Medulla oblongata (tissue), 1 donor: ENCODE measurements at regions not wholly inside any gene's neighbourhood (a gene's known extent, or its start where the extent isn't known, plus 50 kb on each side); places are given as distances from the start of the nearest gene placed in this dataset.

ENCODE experiments used
- DNase-seq: peaks from one replicate; pipeline ENCODE4 v3.0.0-alpha.2; 2015; ENCODE audit errors: extremely low spot score

GRCh38 chr9:11902610-11903009 is 790.6 kb upstream of the TYRP1 start:
- no peak for DNase-seq

- DNase-seq = no peak
Measured at GRCh38 chr9:11915699-11916098, 777.5 kb upstream of the TYRP1 start.

GRCh38 chr9:11928871-11929321 is 764.3 kb upstream of the TYRP1 start:
- no peak for DNase-seq

GRCh38 chr9:11931109-11931508 is 762.1 kb upstream of the TYRP1 start:
- no peak for DNase-seq

GRCh38 chr9:11931751-11932150 is 761.4 kb upstream of the TYRP1 start:
- no peak for DNase-seq

DNA sequence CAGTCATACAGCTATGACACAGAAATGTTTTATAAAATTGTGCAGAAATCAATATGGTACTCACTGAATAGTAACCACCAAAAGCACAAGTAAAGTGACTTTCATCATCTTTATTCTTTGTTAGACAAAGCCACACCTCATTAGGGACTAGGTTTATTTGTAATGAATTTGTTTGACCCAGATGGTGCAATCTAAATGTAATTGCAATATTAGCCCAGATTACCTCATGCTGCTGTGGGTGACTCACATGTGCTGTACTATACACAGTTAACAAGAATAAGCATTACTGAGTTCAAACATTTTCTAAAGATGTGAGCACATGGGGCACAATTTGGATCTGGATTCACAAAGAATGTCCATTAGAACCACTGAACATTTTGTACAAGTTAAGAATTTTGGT is 759.3 kb upstream of the TYRP1 start:
- no peak for DNase-seq

GRCh38 chr9:11946531-11946930 is 746.7 kb upstream of the TYRP1 start:
- no peak for DNase-seq

- DNase-seq = no peak
Measured at GRCh38 chr9:11962327-11962726, 730.9 kb upstream of the TYRP1 start.

DNA sequence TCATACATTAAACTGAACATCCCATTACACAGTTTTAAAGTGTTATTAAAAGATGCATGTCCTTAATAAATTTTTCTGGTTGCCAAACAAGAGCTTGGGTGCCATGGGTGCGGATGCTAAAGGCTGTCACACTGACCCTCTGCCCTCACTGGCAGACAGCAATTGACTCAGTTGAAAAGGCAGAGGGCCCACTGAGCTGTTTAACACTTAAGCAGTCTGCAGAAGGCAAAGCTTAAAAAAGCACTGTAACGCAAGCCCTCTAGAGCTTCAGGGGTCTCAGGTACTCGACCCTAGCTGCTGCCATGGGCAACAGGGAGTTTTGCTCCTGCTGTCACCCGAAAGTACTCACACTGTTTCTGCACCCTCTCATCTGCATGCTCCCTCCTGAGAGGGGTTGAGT is 726.4 kb upstream of the TYRP1 start:
- no peak for DNase-seq

DNA sequence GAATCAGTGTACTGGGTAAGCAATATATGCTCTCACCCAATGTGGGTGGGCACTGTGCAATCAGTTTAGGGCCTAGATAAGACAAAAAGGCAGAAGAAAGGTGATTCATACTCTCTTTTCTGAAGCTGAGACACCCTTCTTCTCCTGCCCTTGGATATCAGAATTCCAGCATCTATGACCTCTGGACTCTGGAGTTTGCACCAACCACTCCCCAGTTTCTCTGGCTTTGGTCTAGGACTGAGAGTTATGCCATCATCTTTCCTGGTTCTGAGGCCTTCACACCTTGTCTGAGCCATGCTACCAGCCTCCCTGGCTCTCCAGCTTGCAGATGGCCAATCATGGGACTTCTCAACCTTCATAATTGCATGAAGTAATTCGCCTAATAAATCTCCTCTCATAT is 724.6 kb upstream of the TYRP1 start:
- DNase-seq = no peak

GRCh38 chr9:11973011-11973410 is 720.2 kb upstream of the TYRP1 start:
- DNase-seq = no peak

GRCh38 chr9:11973511-11973910 is 719.7 kb upstream of the TYRP1 start:
- no peak for DNase-seq

DNA sequence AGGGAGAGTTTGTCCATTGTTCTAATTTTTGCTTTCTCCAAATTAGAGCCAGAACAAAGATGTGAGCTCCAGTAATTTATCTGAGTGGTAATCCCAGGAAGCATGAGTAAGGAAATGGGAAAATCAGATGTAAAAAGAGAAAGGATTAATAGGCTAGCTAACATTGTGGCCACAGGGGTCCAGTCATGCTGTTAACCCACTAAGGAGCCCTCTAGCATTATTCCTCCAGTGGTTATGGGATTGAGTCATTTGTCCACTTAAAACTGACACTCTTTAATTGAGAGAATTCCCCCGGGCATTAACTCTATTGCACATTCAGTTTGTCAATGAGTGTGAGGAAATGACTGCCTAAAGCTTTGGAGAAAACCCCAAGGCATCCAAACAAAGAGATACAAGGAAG is 700.3 kb upstream of the TYRP1 start:
- no peak for DNase-seq

GRCh38 chr9:12014488-12014887 is 678.7 kb upstream of the TYRP1 start:
- no peak for DNase-seq

- no peak for DNase-seq
Measured at GRCh38 chr9:12054235-12054634, 639.0 kb upstream of the TYRP1 start.

GRCh38 chr9:12056874-12057273 is 636.3 kb upstream of the TYRP1 start:
- DNase-seq = no peak

DNA sequence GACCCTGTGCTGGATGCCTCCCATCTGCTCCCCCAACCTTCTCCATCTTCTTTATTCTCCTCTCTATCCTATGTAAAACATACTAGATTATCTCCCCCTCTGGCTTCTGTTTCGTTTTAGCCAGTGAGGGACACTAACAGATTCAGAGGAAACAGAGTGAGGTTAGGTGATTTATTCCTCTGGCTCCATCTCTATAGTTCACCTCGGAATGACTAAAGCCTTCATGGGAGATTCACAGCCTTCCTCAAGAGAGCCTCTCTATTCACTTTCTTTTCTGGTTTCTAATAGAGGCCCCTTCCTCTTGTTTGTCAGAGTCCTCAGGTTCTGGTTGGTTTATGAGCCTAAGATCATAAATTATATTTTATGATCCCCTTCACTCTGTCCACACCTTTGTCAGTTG is 633.1 kb upstream of the TYRP1 start:
- DNase-seq = no peak

DNA sequence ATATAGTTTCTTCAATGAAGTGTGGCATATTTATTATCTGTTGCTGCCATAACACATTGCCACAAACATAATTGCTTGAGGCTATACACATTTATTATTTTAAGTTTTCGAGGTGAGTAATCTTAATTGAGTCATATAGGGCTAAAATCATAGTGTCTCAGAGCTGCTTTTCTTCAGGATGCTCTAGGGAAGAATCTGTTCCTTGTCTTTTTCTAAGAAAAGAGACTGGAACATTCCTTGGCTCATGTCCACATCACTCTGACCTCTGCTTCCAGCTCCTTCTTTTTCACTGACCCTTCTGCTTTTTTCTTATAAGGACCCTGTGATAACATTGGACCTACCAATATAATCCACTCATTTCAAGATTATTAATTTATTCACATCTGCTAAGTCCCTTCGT is 632.4 kb upstream of the TYRP1 start:
- no peak for DNase-seq

DNA sequence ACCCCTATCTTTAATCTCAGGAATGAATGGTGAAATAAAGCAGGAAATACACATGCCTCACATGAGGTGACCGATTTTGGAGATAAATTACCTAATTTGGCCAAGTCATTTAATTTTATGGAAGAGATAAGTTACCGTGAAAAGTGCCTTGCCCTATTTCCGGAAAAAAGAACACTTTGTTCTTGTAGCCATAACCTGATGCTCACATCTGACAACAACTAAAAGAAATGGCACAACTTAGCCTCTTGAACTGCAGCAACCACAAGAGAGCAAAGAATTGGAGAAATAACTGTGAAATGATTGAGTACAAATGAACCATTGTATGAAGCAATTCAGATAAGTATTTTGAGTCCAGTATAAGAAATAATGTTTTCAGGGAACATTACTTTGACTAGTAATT is 628.1 kb upstream of the TYRP1 start:
- DNase-seq = no peak

DNA sequence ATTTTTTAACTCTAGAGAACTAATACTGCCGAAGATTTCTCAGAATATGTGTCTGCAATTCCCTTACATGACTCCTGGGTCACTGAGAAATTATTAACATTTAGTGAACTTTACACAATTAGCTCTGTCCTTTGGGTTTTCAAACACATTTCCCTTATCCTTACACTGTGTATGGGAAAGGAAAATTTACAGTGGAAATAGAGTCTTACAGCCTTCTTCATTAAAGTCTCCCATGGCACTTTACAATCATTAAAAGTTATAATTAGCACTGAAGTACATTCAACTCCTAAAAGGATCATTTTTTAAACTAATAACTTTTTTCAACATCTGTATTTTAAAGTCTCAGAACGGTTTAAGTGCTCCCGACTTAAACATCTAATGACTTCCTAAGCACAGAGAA is 627.5 kb upstream of the TYRP1 start:
- DNase-seq = no peak

GRCh38 chr9:12066455-12067035 is 626.6 kb upstream of the TYRP1 start:
- no peak for DNase-seq

DNA sequence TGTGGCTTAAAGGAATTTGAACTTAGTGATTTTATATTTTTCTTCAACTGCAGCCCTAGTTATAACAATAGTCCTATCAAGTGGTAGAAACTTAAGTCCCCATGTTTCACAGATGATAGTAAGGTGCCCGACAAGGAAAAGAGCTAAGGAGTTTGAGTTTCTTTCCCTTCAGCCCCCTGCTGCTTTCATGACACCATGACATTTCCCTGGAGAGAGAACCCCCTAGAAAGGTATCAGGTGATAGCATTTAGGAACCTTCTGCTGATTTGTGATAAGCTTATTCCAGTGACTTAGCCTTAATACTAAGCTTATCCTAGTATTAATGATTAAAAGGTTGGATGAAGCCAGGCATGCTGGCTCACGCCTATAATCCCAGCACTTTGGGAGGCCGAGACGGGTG is 623.8 kb upstream of the TYRP1 start:
- no peak for DNase-seq

- DNase-seq = no peak
Measured at GRCh38 chr9:12085399-12085798, 607.8 kb upstream of the TYRP1 start.

DNA sequence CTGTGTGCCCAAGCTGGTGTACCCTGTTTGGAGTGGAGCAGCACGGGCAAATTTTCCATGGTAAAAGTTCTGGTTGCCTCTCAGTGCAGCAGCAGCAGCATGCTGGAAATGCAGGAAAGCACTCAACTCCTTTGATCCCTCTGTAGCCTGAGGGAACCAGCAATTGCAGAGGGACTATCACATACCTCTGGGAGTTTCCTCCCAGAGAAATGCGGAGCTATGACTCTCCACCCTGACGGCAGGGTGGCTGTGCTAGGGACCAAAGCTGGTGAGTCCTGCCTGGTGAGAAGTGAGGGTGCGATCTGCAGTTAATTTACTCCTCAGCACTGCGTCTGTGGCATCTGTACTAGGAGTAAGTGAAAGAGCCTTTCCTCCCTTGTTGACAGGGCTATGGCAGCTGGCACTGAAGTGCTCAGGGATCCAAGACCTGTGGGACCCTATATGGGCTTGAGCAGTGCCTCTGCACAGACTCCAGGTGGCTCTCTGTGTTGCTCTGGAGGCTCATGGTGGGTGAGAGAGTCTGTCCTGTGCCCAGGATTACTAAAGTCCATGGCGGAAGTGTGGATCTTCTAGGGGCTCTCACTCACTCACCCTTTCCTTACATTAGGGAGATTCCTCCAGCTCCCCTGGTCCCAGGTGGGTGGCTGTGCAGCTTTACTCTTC is 601.2 kb upstream of the TYRP1 start:
- DNase-seq = no peak
